ENCODE measurements at regions not wholly inside any gene's neighbourhood (a gene's known extent, or its start where the extent isn't known, plus 50 kb on each side); places are given as distances from the start of the nearest gene placed in this dataset.

GRCh38 chr19:28049875-28050274 is 1163.1 kb downstream of the UQCRFS1 start:
- TF ChIP-seq CTCF (IDR thresholded peaks at IDR 0.05; ENCODE audit: insufficient read depth, low read depth, low read length), result no peak
- ChIA-PET CTCF (no interaction called here), POLR2A (no interaction called here)
- no peak for DNase-seq (ENCODE audit: low read depth)
- no peaks in the 10 kb centered on the region for H3K27me3 ChIP-seq (ENCODE audit: control insufficient read depth, insufficient read depth, low read length)
- H3K36me3 ChIP-seq (ENCODE audit: control insufficient read depth, insufficient read depth, low read length), result no peaks in the 10 kb centered on the region
- H3K4me3 ChIP-seq (ENCODE audit: low read depth, low read length), result no peak overlapping the region

DNA sequence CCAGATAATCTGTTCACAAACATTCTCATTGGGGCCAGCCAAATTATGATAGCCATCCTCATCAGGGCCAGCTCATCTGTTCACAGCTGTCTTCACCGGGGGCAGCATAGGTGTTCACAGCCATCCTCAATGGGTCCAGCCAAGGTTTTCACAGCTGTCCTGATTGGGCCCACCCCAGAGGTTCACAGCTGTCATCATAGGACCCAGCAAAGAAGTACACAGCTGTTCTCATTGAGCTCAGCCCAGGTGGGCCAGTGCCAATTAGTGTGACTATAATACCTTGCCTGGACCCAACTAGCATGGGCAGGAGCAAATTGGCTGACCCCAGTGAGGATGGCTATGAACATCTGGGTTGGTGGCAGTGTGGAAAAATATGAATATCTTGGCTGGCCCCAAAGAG is 1166.0 kb downstream of the UQCRFS1 start:
- ChIA-PET CTCF (no interaction called here), POLR2A (no interaction called here)
- no peak for TF ChIP-seq CTCF (IDR thresholded peaks at IDR 0.05; ENCODE audit: insufficient read depth, low read depth, low read length)
- Histone ChIP-seq H3K36me3 (ENCODE audit: control insufficient read depth, insufficient read depth, low read length) (no peaks in the 10 kb centered on the region), H3K27me3 (ENCODE audit: control insufficient read depth, insufficient read depth, low read length) (no peaks in the 10 kb centered on the region), H3K4me3 (ENCODE audit: low read depth, low read length) (no peak overlapping the region)
- no peak for DNase-seq (ENCODE audit: low read depth)

DNA sequence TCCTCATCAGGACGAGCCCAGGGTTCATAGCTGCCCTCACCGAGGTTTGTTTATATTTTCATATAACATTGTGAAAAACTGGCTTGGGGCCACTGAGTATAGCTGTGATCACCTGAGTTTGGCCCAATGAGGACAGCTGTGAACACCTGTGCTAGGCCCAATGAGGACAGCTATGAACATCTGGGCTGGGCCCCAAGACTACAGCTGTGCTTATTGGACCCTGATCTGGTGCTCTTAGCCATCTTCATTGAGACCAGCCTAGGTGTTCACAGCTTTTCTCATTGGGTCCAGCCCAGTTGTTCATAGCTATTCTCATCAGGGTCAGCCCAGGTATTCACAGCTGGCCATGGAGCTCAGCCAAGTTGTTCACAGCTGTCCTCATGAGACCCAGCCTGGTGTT is 1167.3 kb downstream of the UQCRFS1 start:
- no peak for TF ChIP-seq CTCF (IDR thresholded peaks at IDR 0.05; ENCODE audit: insufficient read depth, low read depth, low read length)
- Histone ChIP-seq H3K36me3 (ENCODE audit: control insufficient read depth, insufficient read depth, low read length) (no peaks in the 10 kb centered on the region), H3K4me3 (ENCODE audit: low read depth, low read length) (no peak overlapping the region), H3K27me3 (ENCODE audit: control insufficient read depth, insufficient read depth, low read length) (no peaks in the 10 kb centered on the region)
- DNase-seq (ENCODE audit: low read depth), result no peak
- POLR2A ChIA-PET, result no interaction called here
- CTCF ChIA-PET, result no interaction called here

- no peaks in the 10 kb centered on the region for H3K27me3 ChIP-seq (ENCODE audit: control insufficient read depth, insufficient read depth, low read length)
- DNase-seq (ENCODE audit: low read depth), result no peak
- H3K36me3 ChIP-seq (ENCODE audit: control insufficient read depth, insufficient read depth, low read length), result no peaks in the 10 kb centered on the region
- CTCF ChIA-PET, result no interaction called here
- no peak for TF ChIP-seq CTCF (IDR thresholded peaks at IDR 0.05; ENCODE audit: insufficient read depth, low read depth, low read length)
- POLR2A ChIA-PET, result no interaction called here
- no peak overlapping the region for H3K4me3 ChIP-seq (ENCODE audit: low read depth, low read length)
Measured at GRCh38 chr19:28044477-28044876, 1168.5 kb downstream of the UQCRFS1 start.

GRCh38 chr19:28042516-28042915 is 1170.4 kb downstream of the UQCRFS1 start:
- Histone ChIP-seq H3K27me3 (ENCODE audit: control insufficient read depth, insufficient read depth, low read length) (no peaks in the 10 kb centered on the region), H3K36me3 (ENCODE audit: control insufficient read depth, insufficient read depth, low read length) (no peaks in the 10 kb centered on the region), H3K4me3 (ENCODE audit: low read depth, low read length) (no peak overlapping the region)
- no peak for TF ChIP-seq CTCF (IDR thresholded peaks at IDR 0.05; ENCODE audit: insufficient read depth, low read depth, low read length)
- CTCF ChIA-PET, result no interaction called here
- no peak for DNase-seq (ENCODE audit: low read depth)
- POLR2A ChIA-PET, result no interaction called here

All from BJ (cell line).